Activated CD4-positive, alpha-beta memory T cell treated with anti-CD3 and anti-CD28 coated beads, Interleukin-2, amount 10 ng/mL, durations not matched to agents 7 days and 5 days (primary cell): ENCODE measurements at regions not wholly inside any gene's neighbourhood (a gene's known extent, or its start where the extent isn't known, plus 50 kb on each side); places are given as distances from the start of the nearest gene placed in this dataset.

ENCODE experiments used
- CTCF ChIA-PET: fragments of 350-600 bp; sonication (Branson Sonifier 250); formaldehyde crosslinking; loops from one replicate; lab custom pipeline; 2021; ENCODE audit warnings: antibody characterized with exemption, inconsistent platforms; lab: Charles Lee
- POLR2A ChIA-PET: fragments of 350-600 bp; sonication (Branson Sonifier 250); formaldehyde crosslinking; loops from one replicate; lab custom pipeline; 2021; ENCODE audit warnings: antibody characterized with exemption; lab: Charles Lee
- DNase-seq: peaks from one replicate; pipeline ENCODE4 v3.0.0-alpha.2; 2020
- H3K27ac Mint-ChIP-seq: one replicate; pipeline ENCODE4 v1.8.0; 2021; ENCODE audit warnings: mild to moderate bottlenecking, mixed read lengths
- H3K27me3 Mint-ChIP-seq: one replicate; pipeline ENCODE4 v1.8.0; 2021; ENCODE audit warnings: mixed read lengths
- H3K36me3 Mint-ChIP-seq: one replicate; pipeline ENCODE4 v1.8.0; 2021; ENCODE audit warnings: low read depth, mixed read lengths
- H3K4me1 Mint-ChIP-seq: one replicate; pipeline ENCODE4 v1.8.0; 2021; ENCODE audit warnings: mixed read lengths
- H3K4me3 Mint-ChIP-seq: one replicate; pipeline ENCODE4 v1.8.0; 2021; ENCODE audit warnings: mild to moderate bottlenecking, mixed read lengths
- H3K9me3 Mint-ChIP-seq: one replicate; pipeline ENCODE4 v1.8.0; 2021; ENCODE audit warnings: mixed read lengths

GRCh38 chr20:10953437-10953836 is 279.6 kb upstream of the JAG1 start:
- H3K27me3 Mint-ChIP-seq: no peaks in the 10 kb centered on the region
- H3K27ac Mint-ChIP-seq: no peak overlapping the region
- DNase-seq: no peak
- H3K36me3 Mint-ChIP-seq: no peaks in the 10 kb centered on the region
- ChIA-PET CTCF (no interaction called here), POLR2A (no interaction called here)
- H3K9me3 Mint-ChIP-seq: peaks cover 1% of the 10 kb centered on the region
- no peaks in the 10 kb centered on the region for H3K4me1 Mint-ChIP-seq
- no peak overlapping the region for H3K4me3 Mint-ChIP-seq

- CTCF ChIA-PET: interaction anchor here (0.5 kb wide), 1 partner anchor 1040 kb away, joined by 3 read pairs; no protein-coding TSS in a partner anchor
- H3K27me3 Mint-ChIP-seq: no peaks in the 10 kb centered on the region
- H3K36me3 Mint-ChIP-seq: no peaks in the 10 kb centered on the region
Measured at GRCh38 chr20:10954137-10954840, 280.5 kb upstream of the JAG1 start.

DNA sequence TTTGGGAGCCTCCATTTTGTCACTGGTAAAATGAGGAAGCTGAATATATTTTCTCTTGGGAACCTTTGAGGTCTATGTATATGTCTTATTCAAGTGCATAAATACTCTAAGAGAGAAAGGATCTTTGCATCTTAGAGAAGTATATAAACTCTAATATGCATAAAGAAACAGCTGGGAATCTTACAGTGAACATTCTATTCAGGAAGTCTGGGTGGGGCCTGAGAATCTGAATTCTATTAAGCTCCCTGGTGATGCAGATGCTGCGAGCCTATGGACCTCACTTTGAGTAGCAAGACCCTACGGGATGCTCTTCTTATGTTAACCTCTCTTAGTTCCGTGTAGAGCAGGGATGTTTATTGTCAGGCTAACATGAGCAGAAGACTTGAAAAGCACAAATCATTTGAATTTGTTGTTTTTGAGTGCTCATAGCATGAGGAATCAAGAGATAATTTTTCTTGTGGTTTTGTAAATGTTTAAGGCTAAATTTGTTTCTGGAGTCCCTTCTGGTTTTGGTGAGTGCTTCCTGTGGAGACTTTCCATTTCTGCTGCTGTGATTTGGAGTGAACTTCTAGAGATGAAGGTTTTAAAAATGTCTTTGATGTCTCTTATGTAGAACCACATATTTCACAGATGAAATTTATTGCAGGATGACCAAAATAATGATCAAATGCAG is 281.2 kb upstream of the JAG1 start:
- Mint-ChIP-seq H3K4me1 (no peaks in the 10 kb centered on the region), H3K9me3 (peaks cover 1% of the 10 kb centered on the region), H3K36me3 (no peaks in the 10 kb centered on the region), H3K27me3 (no peaks in the 10 kb centered on the region), H3K4me3 (no peak overlapping the region), H3K27ac (no peak overlapping the region)
- POLR2A ChIA-PET: no interaction called here
- DNase-seq: no peak
- CTCF ChIA-PET: interaction anchor here (0.5 kb wide), 1 partner anchor 1041 kb away, joined by 3 read pairs; no protein-coding TSS in a partner anchor

More at GRCh38 chr20:10954137-10954840, 280.5 kb upstream of the JAG1 start:
- POLR2A ChIA-PET: no interaction called here
- Mint-ChIP-seq H3K27ac (no peak overlapping the region), H3K4me1 (no peaks in the 10 kb centered on the region), H3K9me3 (peaks cover 1% of the 10 kb centered on the region), H3K4me3 (no peak overlapping the region)
- DNase-seq: no peak

DNA sequence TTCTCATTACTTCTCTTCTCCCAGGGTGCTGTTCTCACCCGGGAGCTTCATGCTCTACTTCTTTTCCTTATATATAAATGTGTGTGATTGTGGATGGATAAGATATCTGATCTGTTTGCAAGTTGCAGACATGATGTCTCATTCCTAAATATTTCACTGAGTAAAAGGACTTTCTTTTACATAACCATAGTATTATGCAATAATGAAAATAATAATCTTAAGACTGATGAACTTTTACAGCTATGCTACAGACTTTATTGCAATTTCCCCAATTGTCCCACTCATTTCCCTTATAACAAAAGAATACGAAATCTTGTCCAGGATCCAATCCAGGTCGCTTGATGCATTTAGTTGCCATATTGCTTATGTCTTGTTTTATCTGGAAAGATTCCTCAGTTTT is 284.5 kb upstream of the JAG1 start:
- DNase-seq: no peak
- ChIA-PET POLR2A (interaction anchor here (0.6 kb wide), 1 partner anchor 246 kb away, joined by 3 read pairs; no protein-coding TSS in a partner anchor), CTCF (interaction anchor here (0.7 kb wide), 1 partner anchor 136 kb away, joined by 3 read pairs; no protein-coding TSS in a partner anchor)
- no peaks in the 10 kb centered on the region for H3K4me1 Mint-ChIP-seq
- H3K27me3 Mint-ChIP-seq: no peaks in the 10 kb centered on the region
- H3K36me3 Mint-ChIP-seq: no peaks in the 10 kb centered on the region
- H3K4me3 Mint-ChIP-seq: no peak overlapping the region
- no peak overlapping the region for H3K27ac Mint-ChIP-seq
- H3K9me3 Mint-ChIP-seq: peaks cover 1% of the 10 kb centered on the region

DNA sequence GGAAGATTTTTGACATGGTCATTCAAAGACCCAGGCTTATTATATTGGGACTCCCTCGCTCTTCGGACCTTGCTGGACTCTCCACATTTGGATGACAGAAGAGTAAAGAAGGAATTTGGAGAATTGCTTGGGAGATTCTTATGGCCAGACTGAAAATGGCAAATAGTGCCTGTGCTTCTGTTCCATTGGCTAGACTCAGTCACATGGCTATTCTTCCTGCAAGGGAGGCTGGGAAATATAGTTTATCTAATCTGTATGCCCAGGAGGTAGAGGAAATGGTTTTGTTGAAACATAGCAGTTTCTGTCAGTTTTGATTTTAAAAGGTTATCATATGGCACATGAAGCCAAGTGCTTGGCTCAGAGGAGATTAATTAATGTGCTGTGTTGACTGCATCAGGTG is 286.6 kb upstream of the JAG1 start:
- Mint-ChIP-seq H3K9me3 (no peaks in the 10 kb centered on the region), H3K36me3 (no peaks in the 10 kb centered on the region)
- CTCF ChIA-PET: no interaction called here

GRCh38 chr20:10961651-10962288 is 288.0 kb upstream of the JAG1 start:
- H3K9me3 Mint-ChIP-seq: no peaks in the 10 kb centered on the region
- ChIA-PET POLR2A (no interaction called here), CTCF (no interaction called here)
- H3K4me1 Mint-ChIP-seq: no peaks in the 10 kb centered on the region
- no peaks in the 10 kb centered on the region for H3K27me3 Mint-ChIP-seq
- no peak overlapping the region for H3K27ac Mint-ChIP-seq
- DNase-seq: no peak
- no peaks in the 10 kb centered on the region for H3K36me3 Mint-ChIP-seq
- no peak overlapping the region for H3K4me3 Mint-ChIP-seq

More for the DNA sequence above, 286.6 kb upstream of the JAG1 start:
- DNase-seq: no peak
- no peak overlapping the region for H3K4me3 Mint-ChIP-seq
- H3K27ac Mint-ChIP-seq: no peak overlapping the region
- H3K4me1 Mint-ChIP-seq: no peaks in the 10 kb centered on the region
- H3K27me3 Mint-ChIP-seq: no peaks in the 10 kb centered on the region
- POLR2A ChIA-PET: no interaction called here

GRCh38 chr20:10962937-10963336 is 289.1 kb upstream of the JAG1 start:
- CTCF ChIA-PET: no interaction called here
- Mint-ChIP-seq H3K27ac (no peak overlapping the region), H3K4me1 (no peaks in the 10 kb centered on the region), H3K27me3 (no peaks in the 10 kb centered on the region), H3K36me3 (no peaks in the 10 kb centered on the region), H3K4me3 (no peak overlapping the region), H3K9me3 (no peaks in the 10 kb centered on the region)
- POLR2A ChIA-PET: no interaction called here
- DNase-seq: no peak

DNA sequence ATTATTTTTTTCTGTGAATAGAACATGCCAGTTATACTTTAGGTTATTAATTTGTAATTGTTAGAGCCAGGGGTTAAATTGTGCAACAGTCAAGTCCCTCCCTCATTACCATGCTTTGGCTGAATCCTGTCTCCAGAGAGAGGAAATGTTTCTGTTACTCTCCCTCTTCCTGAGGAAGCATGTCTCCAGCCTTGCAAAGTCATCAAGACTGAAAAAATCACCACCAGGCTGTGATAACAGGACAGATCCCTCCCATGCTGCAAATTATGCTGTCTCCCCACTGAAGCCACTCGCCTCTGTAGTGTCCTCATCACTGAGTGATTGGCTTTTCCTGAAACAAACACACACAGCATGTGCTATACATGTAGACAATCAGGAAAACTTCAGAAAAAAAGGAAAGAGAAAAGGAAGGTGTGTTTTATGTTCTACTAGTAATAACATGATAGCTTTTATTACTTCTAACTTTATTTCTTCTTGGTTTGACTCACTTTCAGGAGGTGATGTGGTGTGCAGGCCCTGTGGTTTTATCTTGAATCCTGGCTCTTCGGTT is 290.0 kb upstream of the JAG1 start:
- Mint-ChIP-seq H3K4me3 (no peak overlapping the region), H3K27me3 (no peaks in the 10 kb centered on the region), H3K9me3 (no peaks in the 10 kb centered on the region), H3K36me3 (no peaks in the 10 kb centered on the region), H3K4me1 (no peaks in the 10 kb centered on the region), H3K27ac (no peak overlapping the region)
- POLR2A ChIA-PET: no interaction called here
- no peak for DNase-seq
- CTCF ChIA-PET: no interaction called here

DNA sequence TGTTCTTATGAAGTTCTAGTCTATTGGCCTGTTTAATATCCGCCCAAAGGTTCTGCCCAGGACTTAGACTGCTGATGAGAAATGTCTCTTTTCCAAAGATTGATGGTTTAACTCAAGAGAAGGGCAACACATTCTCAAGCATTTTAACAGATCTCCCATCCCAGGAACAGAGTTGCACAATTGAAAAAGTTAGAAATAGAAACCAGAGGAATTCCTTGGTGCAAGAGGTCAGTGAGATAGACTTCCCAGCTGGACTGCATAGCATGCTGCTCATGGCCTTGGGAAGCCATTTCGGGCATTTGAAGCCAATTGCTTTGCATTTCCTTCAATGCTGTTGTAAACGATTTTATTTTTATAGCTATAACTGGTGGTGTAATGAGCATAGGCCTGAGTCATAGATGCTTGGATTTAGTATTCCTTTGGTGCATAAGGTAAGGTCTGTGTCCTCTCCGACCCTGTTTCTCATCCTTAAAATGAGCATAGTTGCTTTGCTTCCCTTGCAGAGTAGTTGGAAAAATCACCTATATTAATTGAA is 292.2 kb upstream of the JAG1 start:
- H3K27me3 Mint-ChIP-seq: no peaks in the 10 kb centered on the region
- no peak overlapping the region for H3K4me3 Mint-ChIP-seq
- ChIA-PET CTCF (no interaction called here), POLR2A (no interaction called here)
- no peaks in the 10 kb centered on the region for H3K9me3 Mint-ChIP-seq
- DNase-seq: no peak
- H3K27ac Mint-ChIP-seq: no peak overlapping the region
- H3K4me1 Mint-ChIP-seq: no peaks in the 10 kb centered on the region
- no peaks in the 10 kb centered on the region for H3K36me3 Mint-ChIP-seq

- ChIA-PET CTCF (no interaction called here), POLR2A (no interaction called here)
- Mint-ChIP-seq H3K4me3 (no peak overlapping the region), H3K27ac (no peak overlapping the region), H3K27me3 (no peaks in the 10 kb centered on the region), H3K4me1 (no peaks in the 10 kb centered on the region), H3K9me3 (no peaks in the 10 kb centered on the region), H3K36me3 (no peaks in the 10 kb centered on the region)
- no peak for DNase-seq
Measured at GRCh38 chr20:10970109-10970508, 296.3 kb upstream of the JAG1 start.

- Mint-ChIP-seq H3K9me3 (no peaks in the 10 kb centered on the region), H3K4me3 (no peak overlapping the region), H3K4me1 (no peaks in the 10 kb centered on the region), H3K27ac (no peak overlapping the region), H3K27me3 (no peaks in the 10 kb centered on the region), H3K36me3 (no peaks in the 10 kb centered on the region)
- DNase-seq: no peak
- ChIA-PET POLR2A (no interaction called here), CTCF (no interaction called here)
Measured at GRCh38 chr20:10971096-10971495, 297.3 kb upstream of the JAG1 start.

GRCh38 chr20:10972219-10972860 is 298.5 kb upstream of the JAG1 start:
- CTCF ChIA-PET: no interaction called here

GRCh38 chr20:10976051-10976450 is 302.3 kb upstream of the JAG1 start:
- Mint-ChIP-seq H3K27ac (no peak overlapping the region), H3K4me1 (no peaks in the 10 kb centered on the region), H3K27me3 (no peaks in the 10 kb centered on the region), H3K4me3 (no peak overlapping the region), H3K9me3 (peaks cover 2% of the 10 kb centered on the region), H3K36me3 (no peaks in the 10 kb centered on the region)
- ChIA-PET POLR2A (no interaction called here), CTCF (no interaction called here)
- DNase-seq: no peak

More at GRCh38 chr20:10972219-10972860, 298.5 kb upstream of the JAG1 start:
- DNase-seq: no peak
- no peak overlapping the region for H3K4me3 Mint-ChIP-seq
- no peak overlapping the region for H3K27ac Mint-ChIP-seq
- no peaks in the 10 kb centered on the region for H3K27me3 Mint-ChIP-seq
- H3K36me3 Mint-ChIP-seq: no peaks in the 10 kb centered on the region
- POLR2A ChIA-PET: no interaction called here
- no peaks in the 10 kb centered on the region for H3K4me1 Mint-ChIP-seq
- peaks cover 2% of the 10 kb centered on the region for H3K9me3 Mint-ChIP-seq
